Spleen (tissue), 7 donors: ENCODE measurements at regions not wholly inside any gene's neighbourhood (a gene's known extent, or its start where the extent isn't known, plus 50 kb on each side); places are given as distances from the start of the nearest gene placed in this dataset.

ENCODE experiments used
- CTCF ChIP-seq, 11 experiments: fragments of 200-600 bp in 7 of 11; fragments of 450-650 bp in 4 of 11; sonication (generic) in 4 of 11; IDR thresholded peaks in 8 of 11; conservative IDR thresholded peaks in 3 of 11; 1 replicate in 7 of 11; 2 replicates in 4 of 11; pipeline versions ENCODE4 v1.4.0 to v1.8.0; 2016 to 2021; ENCODE audit warnings: antibody characterized with exemption in 11 of 11, inconsistent platforms in 4 of 11, mild to moderate bottlenecking in 1 of 11
- POLR2A ChIP-seq, 3 donors: fragments of 450-650 bp; IDR thresholded peaks; one replicate each; pipeline ENCODE4 v1.5.1; 2017; ENCODE audit warnings: antibody characterized with exemption in 3 of 3, mild to moderate bottlenecking in 1 of 3
- POLR2AphosphoS5 ChIP-seq, 3 donors: sonication (generic); formaldehyde crosslinking; IDR thresholded peaks; one replicate each; pipeline ENCODE4 v1.5.1; 2017; ENCODE audit warnings: antibody characterized with exemption in 3 of 3
- donor health status: DM: no; HTN: no; CAD: no; lungs with moderate emphysema.
- donor health status: DM: no; HTN: no; CAD: no.
- donor health status: DM: no; HTN: no; CAD: no.

- no peak for TF ChIP-seq CTCF (IDR thresholded peaks at IDR 0.05 in 8 of 11, conservative IDR thresholded peaks at IDR 0.05 in 3 of 11)
- TF ChIP-seq POLR2A (IDR thresholded peaks at IDR 0.05): no peak
- TF ChIP-seq POLR2AphosphoS5 (IDR thresholded peaks at IDR 0.05): no peak
These were observed 459.2 kb downstream of the RNF144B start for GRCh38 chr6:18846327-18846726.
